ENCODE measurements at regions not wholly inside any gene's neighbourhood (a gene's known extent, or its start where the extent isn't known, plus 50 kb on each side); places are given as distances from the start of the nearest gene placed in this dataset.

- no peak for FAIRE-seq
- no peak overlapping the region for H2BK120ac ChIP-seq (replicated peaks; ENCODE audit: low read depth, low read length)
- no peaks in the 10 kb centered on the region for H3K27me3 ChIP-seq (replicated peaks in 1 of 4; ENCODE audit: control insufficient read depth in 3 of 4, extremely low read depth in 1 of 4, insufficient read depth in 3 of 4, low read length in 3 of 4)
- no peaks in the 10 kb centered on the region for H3K36me3 ChIP-seq (ENCODE audit: control insufficient read depth in 2 of 4, insufficient read depth in 4 of 4, low read length in 3 of 4)
- no peak overlapping the region for H3K4ac ChIP-seq (replicated peaks; ENCODE audit: insufficient read length, low read depth, low read length)
- no peak overlapping the region for H3K9ac ChIP-seq (replicated peaks in 1 of 4; ENCODE audit: extremely low read depth in 1 of 4, low read depth in 3 of 4, low read length in 3 of 4)
- H3K14ac ChIP-seq (ENCODE audit: insufficient read length) = no peak overlapping the region
- ChIA-PET CTCF (ENCODE audit: partially characterized antibody) (interaction anchor here (0.7 to 1.5 kb wide), 7 partner anchors 9 to 297 kb away, joined by 3 to 4 read pairs (median 3); no protein-coding TSS in a partner anchor), POLR2A (ENCODE audit: partially characterized antibody) (no interaction called here)
- no peak overlapping the region for H2BK5ac ChIP-seq (ENCODE audit: low read depth, low read length)
- H3K27ac ChIP-seq (ENCODE audit: low read depth, low read length) = no peak overlapping the region
- H4K8ac ChIP-seq (ENCODE audit: extremely low read depth, insufficient read depth, low read length) = peak overlapping the region; percentile 46; the same call in 1 of the 2 replicates
- H3K23ac ChIP-seq (ENCODE audit: insufficient read length) = no peak overlapping the region
- no peak overlapping the region for H3K18ac ChIP-seq (ENCODE audit: extremely low read depth, low read length)
- 65% methylated on average over 8 of the region's 9 CpGs; no CpG with 5 or more reads in 1 of the 2 experiments for WGBS, 2 experiments (ENCODE audit: extremely low coverage in 1 of 2, insufficient coverage in 1 of 2, insufficient read length in 1 of 2, insufficient replicate concordance in 2 of 2, low coverage in 1 of 2, low lambda C conversion rate in 2 of 2, missing lambda C conversion rate in 1 of 2)
- peaks cover 2 to 10% (median 2%) of the 10 kb centered on the region in 4 experiments; a peak in 3 of 7 replicates for H3K4me1 ChIP-seq (replicated peaks in 1 of 4; ENCODE audit: control insufficient read depth in 3 of 4, insufficient read depth in 4 of 4, low read length in 3 of 4)
- no peak overlapping the region; the same call in 1 of the 2 replicates for H2BK20ac ChIP-seq (ENCODE audit: low read length)
- no peak for DNase-seq (ENCODE audit: low read depth in 1 of 2, low spot score in 2 of 2)
- no peaks in the 10 kb centered on the region for H4K20me1 ChIP-seq (replicated peaks in 1 of 2; ENCODE audit: control insufficient read depth in 1 of 2, insufficient read depth in 2 of 2, low read length in 2 of 2)
- H2AK5ac ChIP-seq (ENCODE audit: low read depth, low read length) = no peak overlapping the region; the same call in 1 of the 2 replicates
- no peaks in the 10 kb centered on the region for H3K9me3 ChIP-seq (ENCODE audit: insufficient read depth in 2 of 2, low read depth in 1 of 2, low read length in 1 of 2)
- H3K56ac ChIP-seq (replicated peaks; ENCODE audit: insufficient read length, low read depth, low read length) = no peak overlapping the region
- H2AFZ ChIP-seq (ENCODE audit: low read length) = no peak overlapping the region
- H4K5ac ChIP-seq (ENCODE audit: insufficient read length, low read depth, low read length) = no peak overlapping the region
- H3K79me1 ChIP-seq (ENCODE audit: low read depth, low read length) = no peaks in the 10 kb centered on the region
- peaks cover 2% of the 10 kb centered on the region; the same call in 1 of the 2 replicates for H3K23me2 ChIP-seq (ENCODE audit: low read depth, low read length)
- no peak overlapping the region for H3K4me3 ChIP-seq (ENCODE audit: extremely low read depth in 1 of 4, insufficient read depth in 2 of 4, low read depth in 3 of 4, low read length in 4 of 4)
- TF ChIP-seq TCF12 (IDR thresholded peaks at IDR 0.05; ENCODE audit: low read depth, low read length) (no peak), KDM1A (IDR thresholded peaks at IDR 0.05; ENCODE audit: borderline replicate concordance, low read length) (no peak), BRCA1 (IDR thresholded peaks at IDR 0.05; ENCODE audit: low read depth, low read length) (no peak)
- H3K79me2 ChIP-seq (ENCODE audit: control insufficient read depth in 1 of 2, insufficient read depth in 2 of 2, low read length in 2 of 2) = no peaks in the 10 kb centered on the region
- H2BK15ac ChIP-seq (ENCODE audit: low read length) = no peak overlapping the region; the same call in 1 of the 2 replicates
- H2BK12ac ChIP-seq (ENCODE audit: low read depth, low read length) = no peak overlapping the region
- H4K91ac ChIP-seq (replicated peaks; ENCODE audit: insufficient read length, low read length) = no peak overlapping the region
- no peak overlapping the region; a peak in 1 of 4 replicates for H3K4me2 ChIP-seq (ENCODE audit: insufficient read depth in 1 of 2, low read depth in 2 of 2, low read length in 2 of 2)
Observed at GRCh38 chr20:37596890-37597536, 69.3 kb upstream of the BLCAP start.

Data from H1 (cell line).